IMR-90 (cell line): ENCODE measurements at regions not wholly inside any gene's neighbourhood (a gene's known extent, or its start where the extent isn't known, plus 50 kb on each side); places are given as distances from the start of the nearest gene placed in this dataset.

Experiments
- ATAC-seq: fragments of 200-7000 bp; cut with Tn5 transposase; 2 replicates; pipeline ENCODE4 v1.9.1; 2020; ENCODE audit warnings: low read depth, mild to moderate bottlenecking, moderate library complexity
- BruUV-seq: library from RNA; stranded (reverse); fragments of 400-500 nt; replicated peaks from 2 replicates; lab custom pipeline; 2021; lab: Mats Ljungman, UMichigan
- CTCF ChIA-PET: fragments of 300-600 bp; formaldehyde crosslinking; extraction: SDS; loops from one replicate; lab custom pipeline; 2021; ENCODE audit warnings: antibody characterized with exemption; lab: Yijun Ruan, JAX
- POLR2A ChIA-PET: fragments of 300-600 bp; sonication (Branson Sonifier 250); formaldehyde crosslinking; loops from one replicate; lab custom pipeline; 2022; ENCODE audit warnings: antibody characterized with exemption; ENCODE audit not compliant: unreplicated experiment; lab: Charles Lee
- DNase-seq: peaks from one replicate; pipeline ENCODE4 v3.0.0; 2013
- H2AFZ ChIP-seq: replicated peaks from 2 replicates; pipeline ENCODE3; 2013; ENCODE audit warnings: low read length, mild to moderate bottlenecking; ENCODE audit not compliant: poor library complexity
- H2AK5ac ChIP-seq: 2 replicates; pipeline ENCODE4 v1.6.1; 2013; ENCODE audit warnings: low read depth, low read length, inconsistent platforms
- H2AK9ac ChIP-seq: replicated peaks from 2 replicates; pipeline ENCODE3; 2013; ENCODE audit warnings: mild to moderate bottlenecking, low read depth, low read length, moderate library complexity; ENCODE audit not compliant: poor library complexity
- H2BK120ac ChIP-seq: 2 replicates; pipeline ENCODE4 v1.6.1; 2013; ENCODE audit warnings: low read depth, low read length, inconsistent platforms
- H2BK15ac ChIP-seq: 3 replicates; pipeline ENCODE4 v1.6.1; 2013; ENCODE audit warnings: low read depth, low read length, inconsistent platforms
- H2BK20ac ChIP-seq: 2 replicates; pipeline ENCODE4 v1.6.1; 2013; ENCODE audit warnings: low read depth, mild to moderate bottlenecking, inconsistent platforms, low read length, moderate library complexity
- H2BK5ac ChIP-seq: 2 replicates; pipeline ENCODE4 v1.6.1; 2013; ENCODE audit warnings: mild to moderate bottlenecking, low read depth, low read length, inconsistent platforms; ENCODE audit not compliant: poor library complexity, severe bottlenecking
- H3K14ac ChIP-seq: replicated peaks from 2 replicates; pipeline ENCODE4 v1.6.1; 2013; ENCODE audit warnings: low read depth, low read length, inconsistent platforms
- H3K18ac ChIP-seq: 2 replicates; pipeline ENCODE4 v1.6.1; 2013; ENCODE audit warnings: low read depth, low read length, control low read depth
- H3K23ac ChIP-seq: 2 replicates; pipeline ENCODE4 v1.6.1; 2013; ENCODE audit warnings: low read depth, low read length, inconsistent platforms
- H3K27ac ChIP-seq: 2 replicates; pipeline ENCODE4 v1.5.1; 2013; ENCODE audit warnings: mild to moderate bottlenecking, control low read depth, low read length; ENCODE audit not compliant: insufficient read depth
- H3K27me3 ChIP-seq: 2 replicates; pipeline ENCODE4 v1.6.1; 2013; ENCODE audit warnings: low read length; ENCODE audit not compliant: control insufficient read depth, insufficient read depth
- H3K36me3 ChIP-seq: 2 replicates; pipeline ENCODE4 v1.6.1; 2013; ENCODE audit warnings: low read length, mixed read lengths; ENCODE audit not compliant: control insufficient read depth, insufficient read depth
- H3K4ac ChIP-seq: 2 replicates; pipeline ENCODE4 v1.6.1; 2013; ENCODE audit warnings: low read depth, low read length, inconsistent platforms
- H3K4me1 ChIP-seq: 2 replicates; pipeline ENCODE4 v1.6.1; 2013; ENCODE audit warnings: low read length, mixed read lengths; ENCODE audit not compliant: control insufficient read depth, insufficient read depth
- H3K4me2 ChIP-seq: 2 replicates; pipeline ENCODE4 v1.6.1; 2013; ENCODE audit warnings: low read depth, mild to moderate bottlenecking, control low read depth, low read length, moderate library complexity
- H3K4me3 ChIP-seq: 2 replicates; pipeline ENCODE4 v1.5.1; 2013; ENCODE audit warnings: low read depth, mild to moderate bottlenecking, control low read depth, low read length, moderate library complexity; ENCODE audit not compliant: insufficient read depth
- H3K56ac ChIP-seq: 2 replicates; pipeline ENCODE4 v1.6.1; 2013; ENCODE audit warnings: low read length, inconsistent platforms; ENCODE audit not compliant: insufficient read depth; ENCODE audit errors: extremely low read depth
- H3K79me1 ChIP-seq, 2 experiments: 2 replicates each; pipeline ENCODE4 v1.6.1; 2013; ENCODE audit warnings: low read length in 2 of 2, inconsistent platforms in 1 of 2, low read depth in 1 of 2
- H3K9ac ChIP-seq: 2 replicates; pipeline ENCODE4 v1.6.1; 2013; ENCODE audit warnings: low read depth, low read length, control low read depth
- H3K9me1 ChIP-seq: 2 replicates; pipeline ENCODE4 v1.6.1; 2013; ENCODE audit warnings: low read length, inconsistent platforms; ENCODE audit not compliant: insufficient read depth
- H3K9me3 ChIP-seq: 2 replicates; pipeline ENCODE4 v1.6.1; 2013; ENCODE audit warnings: low read length; ENCODE audit not compliant: control insufficient read depth, insufficient read depth
- H4K20me1 ChIP-seq: 2 replicates; pipeline ENCODE4 v1.6.1; 2013; ENCODE audit warnings: low read length, inconsistent platforms; ENCODE audit not compliant: insufficient read depth
- H4K5ac ChIP-seq: 2 replicates; pipeline ENCODE4 v1.6.1; 2013; ENCODE audit warnings: mild to moderate bottlenecking, low read depth, low read length, control low read depth
- H4K8ac ChIP-seq, 2 experiments: 2 replicates each; pipeline ENCODE4 v1.6.1; 2013; ENCODE audit warnings: low read depth in 2 of 2, low read length in 2 of 2, control low read depth in 1 of 2, inconsistent platforms in 1 of 2
- H4K91ac ChIP-seq: 2 replicates; pipeline ENCODE4 v1.6.1; 2013; ENCODE audit warnings: low read depth, low read length, inconsistent platforms; ENCODE audit not compliant: insufficient read depth
- CEBPB ChIP-seq: IDR thresholded peaks from 2 replicates; pipeline ENCODE4 v1.6.1; 2012; ENCODE audit warnings: low read depth, low read length, improper control_type of control experiment
- MAFK ChIP-seq: IDR thresholded peaks from 2 replicates; pipeline ENCODE4 v1.6.1; 2012; ENCODE audit warnings: low read depth, low read length, improper control_type of control experiment
- WGBS, 2 experiments: methylation state at CpG; one replicate each; pipeline versions ENCODE4 v1.1.5 to v1.1.7; 2013; ENCODE audit warnings: missing lambda C conversion rate in 2 of 2; ENCODE audit not compliant: insufficient read length in 1 of 2; ENCODE audit errors: extremely low coverage in 2 of 2; 5-methylcytosine and 5-hydroxymethylcytosine counted together
- dilution Hi-C: fragments of 300-500 bp; cut with HindIII; formaldehyde crosslinking; loops from one replicate; pipeline ENCODE4 v1.14.3; 2018; ENCODE audit warnings: low sequenced_read_pairs; ENCODE audit not compliant: unreplicated experiment
- in situ Hi-C: fragments of 300-500 bp; cut with MboI; formaldehyde crosslinking; loops from 3 replicates; pipeline ENCODE4 v1.14.3; 2019; ENCODE audit warnings: low sequenced_read_pairs, inconsistent platforms, mixed read lengths
- intact Hi-C: fragments of 100-400 bp; cut with micrococcal nuclease; formaldehyde crosslinking; loops from 2 replicates; pipeline ENCODE4 v1.10.0; 2022
- TF ChIP-seq, protein P1 (sequence below): fragments of 150-350 bp; IDR thresholded peaks from 2 replicates; pipeline ENCODE4 v1.6.1; 2016; ENCODE audit warnings: low read depth, mild to moderate bottlenecking, low read length, moderate library complexity, borderline replicate concordance

DNA sequence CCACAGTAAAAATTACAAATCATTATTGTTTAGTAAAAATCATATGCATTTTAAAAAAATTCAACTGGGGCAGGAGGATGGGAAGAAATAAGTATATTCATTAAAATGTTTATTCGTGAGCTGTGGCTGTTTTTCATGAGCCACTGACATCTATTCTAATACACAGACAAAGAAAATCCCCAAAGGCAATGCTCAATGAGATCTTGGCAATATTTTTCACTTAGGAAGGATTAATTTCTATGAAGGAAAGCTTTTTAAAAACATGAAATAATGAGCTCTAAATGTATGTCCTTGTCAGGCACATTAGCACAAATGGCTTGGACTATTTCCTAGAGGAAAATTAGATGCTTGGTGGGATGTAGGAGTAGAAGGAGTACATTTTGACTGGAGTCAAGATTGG lies 262.0 kb upstream of the MMADHC start:
- DNase-seq: no peak
- no peak overlapping the region for H3K4ac ChIP-seq
- ChIA-PET CTCF (no interaction called here), POLR2A (no interaction called here)
- H3K9me1 ChIP-seq: 0 out of 2 replicates have a peak, but pooled peaks cover 2% of the 10 kb centered on the region
- H2BK15ac ChIP-seq: no peak overlapping the region
- no peak overlapping the region for H2BK5ac ChIP-seq
- H4K8ac ChIP-seq: no peak overlapping the region
- H3K4me1 ChIP-seq: peaks cover 2% of the 10 kb centered on the region
- dilution Hi-C loops (no loop called here), in situ Hi-C loops (no loop called here), intact Hi-C loops (no loop called here)
- TF ChIP-seq, protein P1, sequence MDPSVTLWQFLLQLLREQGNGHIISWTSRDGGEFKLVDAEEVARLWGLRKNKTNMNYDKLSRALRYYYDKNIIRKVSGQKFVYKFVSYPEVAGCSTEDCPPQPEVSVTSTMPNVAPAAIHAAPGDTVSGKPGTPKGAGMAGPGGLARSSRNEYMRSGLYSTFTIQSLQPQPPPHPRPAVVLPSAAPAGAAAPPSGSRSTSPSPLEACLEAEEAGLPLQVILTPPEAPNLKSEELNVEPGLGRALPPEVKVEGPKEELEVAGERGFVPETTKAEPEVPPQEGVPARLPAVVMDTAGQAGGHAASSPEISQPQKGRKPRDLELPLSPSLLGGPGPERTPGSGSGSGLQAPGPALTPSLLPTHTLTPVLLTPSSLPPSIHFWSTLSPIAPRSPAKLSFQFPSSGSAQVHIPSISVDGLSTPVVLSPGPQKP: no peak
- no peak for TF ChIP-seq MAFK
- no peak for TF ChIP-seq CEBPB
- no peak overlapping the region; the same call in 1 of the 2 replicates for H4K5ac ChIP-seq
- no peak overlapping the region for H2AK5ac ChIP-seq
- no peak overlapping the region for H4K91ac ChIP-seq
- no peak overlapping the region for H3K9ac ChIP-seq
- H3K4me3 ChIP-seq: no peak overlapping the region
- no CpG with 5 or more reads among the region's 1 CpG for WGBS, 2 experiments
- no peak overlapping the region for H2AFZ ChIP-seq
- no peaks in the 10 kb centered on the region for H3K27me3 ChIP-seq
- no peak overlapping the region for H3K14ac ChIP-seq
- H3K56ac ChIP-seq: no peak overlapping the region
- H3K23ac ChIP-seq: no peak overlapping the region
- ATAC-seq: no peak
- H3K79me1 ChIP-seq: no peaks in the 10 kb centered on the region
- no peak overlapping the region for H3K4me2 ChIP-seq
- H2BK20ac ChIP-seq: no peak overlapping the region
- no peak overlapping the region for H2BK120ac ChIP-seq
- no peaks in the 10 kb centered on the region for H3K9me3 ChIP-seq
- H3K27ac ChIP-seq: no peak overlapping the region
- no peak overlapping the region for H3K18ac ChIP-seq
- H2AK9ac ChIP-seq: no peak overlapping the region
- H4K20me1 ChIP-seq: no peaks in the 10 kb centered on the region
- BruUV-seq: no TSS peak
- H3K36me3 ChIP-seq: no peaks in the 10 kb centered on the region
